NCI-H2196 treated with DMSO at 0.1 percent for 48 hours (cell line): ENCODE measurements at regions not wholly inside any gene's neighbourhood (a gene's known extent, or its start where the extent isn't known, plus 50 kb on each side); places are given as distances from the start of the nearest gene placed in this dataset.

Experiments used
- DNase-seq: peaks from one replicate; lab custom pipeline; 2025; ENCODE audit not compliant: unreplicated experiment; lab: John Stamatoyannopoulos, UW

DNA sequence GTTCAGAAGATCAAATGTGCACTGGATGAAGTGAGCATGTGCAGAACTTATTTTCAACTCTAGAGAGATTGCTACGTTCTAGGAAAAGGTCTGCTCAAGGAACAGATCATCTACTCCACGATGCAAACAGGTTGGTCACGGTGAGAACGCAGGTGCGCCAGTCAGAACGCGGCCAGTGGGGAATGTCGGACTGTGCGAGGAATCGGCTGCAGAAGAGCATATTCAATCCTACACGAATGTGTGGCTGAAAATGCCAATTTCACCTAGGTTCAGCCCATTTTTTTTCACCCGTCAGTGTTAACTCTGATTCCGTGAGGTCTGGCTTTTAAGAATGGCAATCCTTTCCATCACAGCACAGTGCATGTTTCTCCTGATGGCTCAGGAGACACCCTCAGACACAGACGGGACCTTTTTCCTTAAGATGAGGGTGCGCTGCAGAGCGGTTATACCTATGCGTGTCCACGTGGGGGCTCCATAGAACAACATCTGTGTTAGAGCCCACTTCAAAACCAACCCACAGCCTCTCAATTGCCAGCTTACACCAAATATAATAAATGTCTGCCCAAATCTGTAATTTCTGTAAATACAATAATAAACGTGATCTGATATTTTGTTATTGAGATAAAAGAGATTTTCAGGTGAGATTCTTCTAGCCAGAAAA is 250.4 kb downstream of the FOXA2 start:
- peak; percentile 61 for DNase-seq

DNA sequence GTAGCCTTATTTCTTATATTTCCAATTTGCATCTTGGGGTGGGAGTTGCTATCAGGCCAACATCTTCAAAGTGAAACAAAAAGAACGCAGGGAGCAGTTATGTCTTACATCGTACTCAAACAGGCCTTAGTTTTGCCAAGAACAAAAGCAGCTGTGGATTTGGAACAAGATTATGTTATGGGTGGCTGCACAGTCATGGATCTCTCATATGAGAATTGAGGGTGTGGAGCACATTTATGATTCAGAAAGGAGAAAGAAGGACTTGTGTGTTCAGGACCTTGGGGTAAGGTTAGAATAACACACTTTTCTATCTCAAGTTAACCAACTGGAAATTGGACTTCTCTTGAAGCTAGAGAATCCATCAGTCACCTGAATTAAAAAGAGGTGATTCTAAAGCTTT is 259.9 kb downstream of the FOXA2 start:
- DNase-seq = no peak

DNA sequence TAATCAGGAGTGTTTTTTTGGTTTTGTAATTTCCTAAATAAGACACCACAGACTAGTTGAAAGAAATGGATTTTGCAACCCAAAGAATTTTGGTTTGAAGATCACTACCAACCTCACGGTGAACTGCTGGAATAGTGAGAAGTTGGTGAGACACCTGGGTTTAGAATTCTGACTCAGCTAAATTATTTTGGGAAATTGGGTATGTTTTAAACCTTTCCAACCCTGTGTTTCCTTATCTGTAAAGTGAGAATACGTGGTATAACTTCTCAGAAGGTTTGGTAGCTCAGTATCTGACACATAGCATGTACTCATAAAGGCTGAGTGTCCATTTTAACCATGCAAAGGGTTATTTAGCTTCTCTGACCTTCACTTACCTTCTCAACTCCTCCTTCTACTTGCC is 261.9 kb downstream of the FOXA2 start:
- no peak for DNase-seq

DNA sequence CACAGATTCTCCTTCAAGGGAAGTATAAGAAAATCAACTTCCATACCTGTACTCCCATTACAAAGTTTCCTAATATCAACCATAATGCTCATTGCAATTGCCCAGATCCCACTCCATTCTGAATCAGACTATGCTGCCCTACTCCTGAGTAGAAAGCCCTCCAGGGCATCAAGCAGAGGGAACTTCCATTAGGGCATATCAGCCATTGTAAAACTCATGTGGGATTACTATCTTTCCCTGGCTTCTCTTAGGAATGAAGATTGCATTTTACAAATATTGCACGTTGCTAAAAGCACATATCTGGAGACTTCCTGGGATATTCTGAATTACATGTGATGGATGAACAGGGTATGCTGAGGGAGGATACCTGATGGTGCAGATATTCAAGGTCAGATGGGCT is 263.2 kb downstream of the FOXA2 start:
- DNase-seq = no peak

DNA sequence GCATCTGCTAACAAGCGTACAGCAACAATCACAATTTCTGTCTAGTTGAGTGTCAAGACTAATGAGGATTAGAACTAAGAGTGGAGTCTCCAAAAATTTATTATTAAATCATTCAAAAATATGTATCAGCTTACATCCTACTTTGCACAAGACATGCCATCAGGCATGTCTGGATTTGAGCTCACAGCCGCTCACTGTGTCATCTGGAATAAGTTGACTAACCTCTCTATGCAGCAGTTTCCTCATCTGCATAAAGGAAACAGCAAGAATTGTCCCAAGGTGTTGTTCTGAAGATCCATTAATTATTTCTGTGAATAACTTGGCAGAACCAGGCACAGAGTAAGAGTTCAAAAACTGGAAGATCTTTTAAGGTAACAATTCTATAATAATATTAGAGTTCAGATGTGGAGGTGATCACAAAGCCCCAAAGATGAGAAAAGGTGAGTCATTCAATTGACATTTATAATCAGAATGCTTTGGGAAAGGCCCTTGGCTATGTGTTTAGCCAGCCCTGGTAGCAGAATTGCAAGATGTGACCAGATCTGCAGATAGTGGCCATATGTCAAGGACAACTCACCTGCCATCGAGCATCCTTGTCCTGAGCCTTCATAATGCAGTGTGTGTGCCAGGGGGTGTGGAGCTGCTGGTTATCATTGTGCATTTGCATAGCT is 264.0 kb downstream of the FOXA2 start:
- no peak for DNase-seq

DNA sequence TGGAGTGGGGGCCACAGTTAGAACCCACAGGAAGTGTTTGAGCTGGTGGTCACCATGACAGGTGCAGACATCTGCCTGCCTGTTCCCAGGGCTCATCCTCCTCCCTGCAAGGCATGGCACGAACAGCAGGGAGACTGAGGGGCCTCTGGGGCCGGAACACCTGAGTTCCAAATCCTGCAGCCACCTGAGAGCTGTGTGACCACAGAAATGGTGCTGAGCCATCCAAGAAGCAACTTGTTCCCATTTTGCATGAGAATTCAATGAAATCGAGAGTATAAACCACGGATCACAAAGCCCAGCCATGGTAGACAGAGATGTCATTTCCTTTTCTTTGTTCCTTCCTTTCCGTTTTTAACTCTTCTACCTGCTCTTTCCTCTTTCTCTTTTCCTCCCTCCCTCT is 268.6 kb downstream of the FOXA2 start:
- DNase-seq = no peak

DNA sequence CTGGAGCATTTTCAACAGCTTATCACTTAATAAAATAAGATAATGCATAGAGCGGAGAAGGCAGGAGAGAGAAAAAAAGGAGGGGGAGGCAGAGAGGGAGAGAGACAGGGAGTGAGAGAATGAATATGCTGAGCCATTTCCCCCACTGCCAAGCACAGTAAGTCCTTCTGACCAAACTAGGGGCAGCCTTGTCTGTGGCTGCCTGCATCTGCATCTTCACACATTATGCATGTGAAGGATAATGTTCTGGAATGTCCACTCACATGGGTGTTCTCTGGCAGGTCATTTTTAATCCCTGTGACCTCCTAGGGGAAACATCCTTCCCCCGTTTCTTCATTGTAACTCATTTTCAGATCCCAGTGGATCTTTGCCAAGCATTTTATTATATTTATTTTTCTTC is 269.3 kb downstream of the FOXA2 start:
- no peak for DNase-seq

DNA sequence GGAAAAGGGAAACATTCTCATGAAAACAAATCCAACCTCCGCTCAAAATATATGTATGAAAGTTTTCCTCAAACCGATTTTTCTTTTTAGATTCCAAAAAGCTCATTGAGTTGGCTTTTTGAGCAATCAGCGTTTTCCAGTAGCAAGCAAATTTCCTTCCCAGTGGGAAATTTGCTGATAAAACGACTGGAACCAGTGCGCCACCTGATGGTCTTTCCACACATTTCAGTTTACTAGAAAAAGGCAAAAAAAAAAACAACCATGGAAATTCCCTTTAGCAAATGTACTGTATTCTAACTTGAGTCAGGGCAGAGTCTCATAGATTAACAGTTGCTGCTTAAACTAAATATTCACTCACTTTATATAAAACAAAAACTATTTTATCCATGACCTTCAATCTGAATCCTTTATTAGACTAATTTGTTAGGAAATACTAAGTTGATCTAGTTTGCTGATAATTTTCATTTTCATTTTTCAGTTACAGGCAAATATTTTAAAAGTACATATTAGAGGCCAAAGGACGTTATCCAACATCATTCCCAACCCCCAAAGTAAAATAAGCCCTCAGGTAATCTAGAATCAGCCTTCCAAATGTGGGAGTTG is 271.5 kb downstream of the FOXA2 start:
- DNase-seq = peak; percentile 18

DNA sequence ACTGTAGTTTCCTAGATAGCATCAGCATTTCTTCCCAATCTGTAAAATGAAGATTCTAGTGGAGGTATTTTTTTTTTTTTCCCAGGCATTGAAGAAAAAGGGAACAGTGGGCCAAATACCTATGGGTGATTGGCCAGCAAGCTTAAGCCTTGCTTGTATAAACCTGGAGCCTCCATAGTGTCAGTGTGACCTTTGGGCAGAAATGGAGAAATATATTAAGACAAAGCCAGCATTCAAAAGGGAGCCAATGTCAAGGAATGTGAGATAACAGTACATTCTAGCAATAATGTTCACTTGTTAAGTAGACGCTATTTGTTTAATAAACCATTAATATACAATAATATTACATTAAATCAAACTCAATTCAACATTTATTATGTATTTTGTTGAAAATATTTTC is 275.4 kb downstream of the FOXA2 start:
- DNase-seq = no peak

DNA sequence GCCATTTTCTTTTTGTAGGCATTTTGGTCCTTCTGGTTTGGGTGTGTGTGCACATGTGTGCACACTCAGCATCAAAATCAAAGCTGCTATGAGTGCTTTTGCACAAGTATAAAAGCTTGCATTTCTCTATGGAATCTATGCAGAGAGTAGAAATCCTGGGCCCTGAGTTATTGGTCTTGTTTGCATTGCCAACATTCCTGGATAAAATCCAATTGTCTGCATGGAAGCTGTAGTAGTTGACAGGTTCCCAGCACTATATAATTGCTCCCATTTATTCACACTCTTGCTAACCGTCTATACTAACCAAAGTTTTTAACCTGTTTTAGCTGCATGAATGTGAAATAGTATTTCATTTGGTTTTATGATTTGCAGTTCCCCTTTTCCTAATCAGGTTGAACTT is 277.0 kb downstream of the FOXA2 start:
- DNase-seq = no peak

DNA sequence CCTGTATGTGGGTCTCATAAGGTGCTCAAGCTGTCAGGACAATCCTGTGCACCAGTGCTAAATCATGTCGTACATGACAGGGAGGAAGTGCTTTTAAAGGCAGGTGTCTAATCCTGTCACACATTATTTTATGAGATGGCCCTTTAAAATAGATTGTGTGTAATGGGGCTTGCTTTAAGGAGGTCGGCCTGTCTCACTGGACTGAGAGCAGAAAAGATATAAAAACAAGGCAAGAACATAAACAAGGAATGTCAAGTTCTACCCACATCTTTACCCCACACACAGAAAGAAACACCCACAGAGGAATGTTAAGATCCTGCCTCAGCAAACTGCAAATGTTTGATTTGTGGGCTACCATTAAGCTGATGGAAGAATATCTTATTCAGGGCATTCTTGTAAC is 279.0 kb downstream of the FOXA2 start:
- no peak for DNase-seq

DNA sequence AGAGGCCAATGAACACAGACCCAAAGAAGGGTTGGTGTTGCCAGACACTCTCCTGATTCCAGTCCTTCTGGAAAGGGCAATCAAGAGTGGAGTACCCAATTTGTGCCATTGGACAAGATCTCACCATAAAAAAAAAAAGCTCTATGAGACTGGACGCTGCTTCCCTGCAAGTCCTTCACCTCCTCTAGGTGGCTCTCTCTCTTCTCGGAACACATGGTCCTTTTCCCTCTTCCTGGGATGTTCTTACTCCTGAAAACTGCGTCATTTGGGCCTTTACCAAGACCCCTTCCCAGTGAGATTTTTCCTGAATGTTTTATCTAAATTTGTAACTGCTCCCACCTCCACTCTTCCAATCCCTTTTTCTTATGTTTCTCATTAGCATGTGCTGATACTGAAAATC is 280.8 kb downstream of the FOXA2 start:
- no peak for DNase-seq

DNA sequence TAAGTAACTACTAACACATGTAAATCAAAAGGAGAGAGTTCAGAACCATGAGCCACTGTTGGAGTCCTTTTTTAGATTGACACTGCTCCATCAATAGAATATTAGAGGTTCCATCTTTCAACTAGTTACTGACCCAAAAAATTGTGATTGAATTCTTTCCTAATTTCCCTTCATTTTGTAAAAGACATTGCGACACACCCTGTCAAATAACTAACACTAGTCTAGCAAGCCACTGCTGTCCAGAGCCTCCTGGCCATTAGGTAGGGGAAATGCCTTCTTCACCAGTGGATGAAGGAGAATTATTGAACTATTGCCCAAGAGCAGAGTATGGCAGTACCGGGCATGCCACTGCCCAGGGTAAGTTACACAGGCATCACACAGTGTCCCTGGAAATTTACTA is 282.3 kb downstream of the FOXA2 start:
- DNase-seq = no peak

DNA sequence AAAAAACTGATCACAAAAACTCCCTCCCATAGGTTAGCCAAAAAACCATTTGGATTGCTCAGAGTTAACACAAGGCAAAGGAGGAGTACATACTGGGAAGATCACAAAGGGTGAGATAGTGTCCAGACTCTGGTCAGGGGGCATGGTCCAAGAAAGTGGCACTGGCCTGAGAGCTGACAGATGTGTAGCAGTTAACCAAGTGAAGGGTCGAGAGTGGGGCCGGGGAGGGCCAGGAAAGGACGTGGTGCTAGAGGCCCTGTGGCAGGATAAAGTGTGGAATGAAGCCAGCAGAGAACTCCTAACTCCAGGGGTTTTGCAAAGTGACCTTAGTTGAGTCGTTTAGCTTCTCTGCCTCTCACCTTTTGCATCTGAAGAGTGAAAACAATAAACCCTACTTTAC is 290.5 kb downstream of the FOXA2 start:
- no peak for DNase-seq

DNA sequence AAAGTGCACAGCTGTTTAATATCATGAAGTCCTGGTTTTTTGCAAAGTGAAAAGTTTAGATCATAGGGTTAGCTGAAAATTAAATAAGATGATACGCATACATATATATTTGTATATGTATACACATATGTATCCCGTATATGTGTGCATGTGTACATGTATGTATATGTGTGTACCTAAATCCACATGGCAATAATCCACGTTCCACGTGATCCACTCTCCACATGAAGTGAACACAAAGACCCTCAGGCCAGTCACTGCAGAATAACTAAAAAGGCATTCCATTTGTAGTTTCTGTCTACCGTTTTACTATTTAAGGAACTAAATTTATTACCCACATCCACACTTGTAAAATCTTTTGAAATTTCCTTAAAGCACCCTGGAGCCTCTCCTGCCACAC is 294.9 kb downstream of the FOXA2 start:
- DNase-seq = no peak

DNA sequence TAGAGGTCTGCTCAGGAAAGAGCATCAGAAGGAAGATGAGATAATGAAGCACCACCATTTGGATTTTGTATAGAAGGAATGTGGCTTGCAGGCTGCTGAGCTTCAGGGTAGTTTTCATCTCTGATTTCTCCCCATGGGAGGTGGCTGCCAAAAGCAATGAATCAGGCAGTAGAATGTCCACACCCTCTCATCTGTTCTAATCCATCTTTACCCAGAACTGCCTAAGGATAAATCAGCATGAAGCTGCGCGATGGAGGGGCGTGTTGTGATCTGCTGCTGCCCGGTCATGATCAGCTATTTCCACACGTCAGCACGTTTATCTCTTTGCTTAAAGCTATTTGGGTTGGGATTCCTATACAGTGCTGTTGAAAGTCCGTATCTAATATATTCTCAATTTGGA is 295.4 kb downstream of the FOXA2 start:
- no peak for DNase-seq

DNA sequence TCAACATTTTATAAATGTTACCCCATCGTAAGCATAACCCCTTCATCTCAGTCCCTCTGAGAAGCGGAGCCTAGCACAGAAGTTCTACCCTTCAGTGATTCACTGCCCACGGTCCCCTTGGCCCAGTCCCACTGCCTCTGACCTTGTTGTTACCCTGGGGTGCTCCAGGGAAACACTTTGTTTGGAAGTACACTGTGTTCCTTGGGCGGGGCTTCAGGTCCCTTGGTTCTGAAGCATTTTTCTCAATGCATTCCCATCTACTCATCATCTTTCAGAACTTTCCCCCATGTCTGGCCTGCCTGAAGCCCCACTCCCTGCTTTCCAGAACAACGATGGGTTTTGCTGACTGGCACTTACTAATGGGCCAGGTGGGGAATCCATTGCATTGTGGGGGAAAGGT is 296.2 kb downstream of the FOXA2 start:
- no peak for DNase-seq

DNA sequence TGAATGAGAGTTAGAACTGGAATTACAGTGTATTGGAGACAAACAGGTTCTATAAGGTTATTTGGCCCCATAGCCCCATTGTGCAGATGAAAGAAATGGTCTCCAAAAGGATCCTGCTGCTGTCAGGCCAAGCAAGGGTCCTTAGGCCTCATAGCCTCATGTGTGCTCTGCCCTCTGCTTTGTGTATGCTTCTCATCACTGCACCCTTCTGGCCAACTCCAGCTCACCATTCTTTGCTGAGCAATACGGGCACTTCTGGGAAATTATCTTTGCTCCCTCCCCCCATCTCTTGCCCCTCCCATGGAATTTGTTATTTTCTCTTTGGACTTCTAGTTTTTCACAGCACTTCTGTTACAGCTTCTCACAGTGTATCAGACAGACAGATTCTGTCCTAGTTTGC is 298.8 kb downstream of the FOXA2 start:
- no peak for DNase-seq

DNA sequence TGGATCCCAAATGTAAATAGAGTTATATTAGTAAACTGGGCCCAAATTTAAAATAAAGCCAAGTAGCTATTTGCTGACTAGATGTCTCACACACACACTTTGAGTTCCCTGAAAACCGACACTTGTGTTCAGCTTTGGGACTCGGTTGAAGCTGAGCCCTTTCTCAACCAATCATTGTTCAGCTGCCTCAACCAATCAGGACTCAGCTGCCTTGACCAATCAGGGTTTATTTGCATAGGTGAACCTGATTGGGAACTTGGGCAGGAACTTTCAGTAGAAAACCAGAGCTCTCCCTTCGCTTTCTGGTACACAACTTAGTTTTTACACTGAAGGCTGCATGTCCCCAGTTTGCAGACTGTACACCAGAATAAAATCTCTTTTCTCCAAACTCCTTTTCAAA is 301.7 kb downstream of the FOXA2 start:
- no peak for DNase-seq

DNA sequence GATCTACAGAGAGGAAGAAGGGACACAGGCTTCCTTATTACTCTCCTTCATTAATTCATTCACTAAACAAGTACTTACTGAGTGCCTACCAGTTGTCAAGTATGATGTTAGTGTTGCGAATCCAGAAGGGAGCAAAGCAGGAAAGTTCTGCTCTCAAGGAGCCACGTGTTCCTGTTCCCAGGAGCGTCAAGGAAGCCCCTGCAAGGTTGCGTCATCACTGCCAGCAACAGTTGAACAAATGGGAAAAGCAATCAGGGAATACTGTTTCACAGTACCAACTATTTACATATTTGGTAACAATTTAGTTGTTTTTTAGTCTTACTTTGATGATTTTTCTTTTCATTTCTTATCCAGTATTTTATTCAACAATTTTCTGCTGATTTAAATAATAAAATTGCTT is 310.0 kb downstream of the FOXA2 start:
- DNase-seq = no peak

DNA sequence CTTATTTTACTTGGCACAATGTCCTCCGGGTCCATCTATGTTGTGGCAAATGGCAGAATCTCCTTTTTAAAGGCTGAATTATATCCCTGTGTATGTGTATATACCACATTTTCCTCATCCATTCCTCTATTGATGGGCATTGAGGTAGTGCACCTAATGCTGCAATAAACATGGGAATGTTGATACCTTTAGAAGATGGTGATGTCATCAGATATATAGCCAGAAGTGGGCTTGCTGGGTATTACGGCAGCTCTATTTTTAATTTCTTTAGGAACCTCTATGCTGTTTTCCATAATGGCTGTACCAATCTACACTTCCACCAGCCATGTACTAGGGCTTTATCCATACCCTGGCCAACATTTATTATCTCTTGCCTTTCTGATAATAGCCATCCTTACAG is 315.7 kb downstream of the FOXA2 start:
- no peak for DNase-seq

DNA sequence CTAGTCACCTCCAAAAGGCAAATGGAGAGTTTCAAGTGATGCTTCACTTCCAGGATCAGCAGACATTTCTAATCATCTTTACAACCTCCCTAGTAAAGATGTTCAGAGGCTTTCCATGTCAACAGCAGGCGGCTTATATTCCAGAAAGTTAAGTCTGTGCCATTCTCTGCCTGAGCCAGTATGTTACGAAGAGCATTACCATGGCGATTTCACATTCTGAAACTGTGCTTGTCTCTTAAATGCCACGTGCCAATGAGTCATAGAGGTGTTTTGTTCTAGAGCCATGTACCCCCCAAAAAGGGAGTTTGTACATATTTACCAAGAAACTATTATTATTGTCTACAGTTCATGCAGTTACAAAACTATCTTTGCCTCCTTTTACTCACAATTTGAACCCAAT is 319.5 kb downstream of the FOXA2 start:
- DNase-seq = no peak

DNA sequence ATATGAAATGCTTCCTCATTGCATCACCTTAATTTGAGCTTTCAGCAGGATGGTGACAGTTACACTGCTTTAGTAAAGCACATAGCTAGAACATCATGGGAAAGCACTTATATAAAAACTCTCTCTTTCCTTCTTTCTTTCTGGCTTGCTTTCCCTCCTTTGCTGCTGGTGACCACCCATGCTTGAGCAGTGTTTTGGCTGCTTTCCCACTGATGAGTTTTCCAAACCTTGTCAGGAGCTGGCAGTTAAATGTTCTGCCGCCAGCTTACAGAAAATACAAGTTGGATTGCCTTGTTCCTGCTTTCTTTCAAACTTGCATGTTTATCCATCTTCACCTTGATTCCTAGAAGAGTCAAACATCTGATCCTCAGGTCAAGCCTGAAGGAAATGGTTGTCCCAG is 323.9 kb downstream of the FOXA2 start:
- DNase-seq = no peak
